ENCODE measurements at regions not wholly inside any gene's neighbourhood (a gene's known extent, or its start where the extent isn't known, plus 50 kb on each side); places are given as distances from the start of the nearest gene placed in this dataset.

DNA sequence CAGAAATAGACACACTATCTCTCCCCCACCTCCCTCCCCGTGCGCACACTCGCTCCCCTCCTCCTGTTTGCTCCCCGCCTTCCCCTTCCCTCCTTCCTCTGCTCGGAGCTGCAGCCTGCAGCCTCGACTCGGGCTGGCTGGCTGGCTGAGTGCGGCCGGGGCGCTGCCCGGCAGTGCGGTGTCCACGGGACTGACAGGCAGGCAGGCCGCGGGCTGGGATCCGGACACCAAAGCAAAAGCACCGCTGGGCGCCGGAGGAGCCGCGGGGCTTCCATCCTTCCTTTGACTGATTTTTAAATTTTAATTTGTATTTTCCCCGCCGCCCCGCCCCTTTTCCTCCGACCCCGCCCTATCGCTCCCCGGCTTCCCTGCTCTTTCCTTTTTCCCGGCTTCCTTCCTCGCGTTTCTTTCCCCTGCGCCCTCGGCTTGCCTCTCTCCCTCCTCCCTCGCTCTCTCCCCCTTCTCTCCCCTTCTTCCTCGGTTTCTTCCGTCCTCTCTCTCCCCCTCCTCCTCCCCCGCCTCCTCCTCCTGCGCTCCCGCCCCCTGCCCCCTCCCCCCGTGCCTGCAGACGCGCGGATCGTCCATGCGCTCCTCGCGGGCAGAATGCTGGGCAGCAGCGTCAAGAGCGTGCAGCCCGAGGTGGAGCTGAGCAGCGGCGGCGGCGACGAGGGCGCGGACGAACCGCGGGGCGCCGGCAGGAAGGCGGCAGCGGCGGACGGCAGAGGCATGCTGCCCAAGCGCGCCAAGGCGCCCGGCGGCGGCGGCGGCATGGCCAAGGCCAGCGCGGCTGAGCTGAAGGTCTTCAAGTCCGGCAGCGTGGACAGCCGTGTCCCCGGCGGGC, 109.4 kb downstream of the NAV1 start:
- TF ChIP-seq, protein P1, sequence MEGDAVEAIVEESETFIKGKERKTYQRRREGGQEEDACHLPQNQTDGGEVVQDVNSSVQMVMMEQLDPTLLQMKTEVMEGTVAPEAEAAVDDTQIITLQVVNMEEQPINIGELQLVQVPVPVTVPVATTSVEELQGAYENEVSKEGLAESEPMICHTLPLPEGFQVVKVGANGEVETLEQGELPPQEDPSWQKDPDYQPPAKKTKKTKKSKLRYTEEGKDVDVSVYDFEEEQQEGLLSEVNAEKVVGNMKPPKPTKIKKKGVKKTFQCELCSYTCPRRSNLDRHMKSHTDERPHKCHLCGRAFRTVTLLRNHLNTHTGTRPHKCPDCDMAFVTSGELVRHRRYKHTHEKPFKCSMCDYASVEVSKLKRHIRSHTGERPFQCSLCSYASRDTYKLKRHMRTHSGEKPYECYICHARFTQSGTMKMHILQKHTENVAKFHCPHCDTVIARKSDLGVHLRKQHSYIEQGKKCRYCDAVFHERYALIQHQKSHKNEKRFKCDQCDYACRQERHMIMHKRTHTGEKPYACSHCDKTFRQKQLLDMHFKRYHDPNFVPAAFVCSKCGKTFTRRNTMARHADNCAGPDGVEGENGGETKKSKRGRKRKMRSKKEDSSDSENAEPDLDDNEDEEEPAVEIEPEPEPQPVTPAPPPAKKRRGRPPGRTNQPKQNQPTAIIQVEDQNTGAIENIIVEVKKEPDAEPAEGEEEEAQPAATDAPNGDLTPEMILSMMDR (IDR thresholded peaks at IDR 0.05) = no peak
- TF ChIP-seq EZH2 (IDR thresholded peaks at IDR 0.05; ENCODE audit: borderline replicate concordance, insufficient read depth, low read depth, low read length, poor library complexity, severe bottlenecking) = no peak

All from B cell (primary cell).